Stimulated activated CD4-positive, alpha-beta T cell treated with anti-CD3 and anti-CD28 coated beads, Interleukin-4, amount 100 ng/mL, for 48 hours (primary cell): ENCODE measurements at regions not wholly inside any gene's neighbourhood (a gene's known extent, or its start where the extent isn't known, plus 50 kb on each side); places are given as distances from the start of the nearest gene placed in this dataset.

Experiments
- DNase-seq, 2 donors: peaks; one replicate each; pipeline ENCODE4 v3.0.0-alpha.2; 2020; ENCODE audit warnings: low read depth in 2 of 2

DNA sequence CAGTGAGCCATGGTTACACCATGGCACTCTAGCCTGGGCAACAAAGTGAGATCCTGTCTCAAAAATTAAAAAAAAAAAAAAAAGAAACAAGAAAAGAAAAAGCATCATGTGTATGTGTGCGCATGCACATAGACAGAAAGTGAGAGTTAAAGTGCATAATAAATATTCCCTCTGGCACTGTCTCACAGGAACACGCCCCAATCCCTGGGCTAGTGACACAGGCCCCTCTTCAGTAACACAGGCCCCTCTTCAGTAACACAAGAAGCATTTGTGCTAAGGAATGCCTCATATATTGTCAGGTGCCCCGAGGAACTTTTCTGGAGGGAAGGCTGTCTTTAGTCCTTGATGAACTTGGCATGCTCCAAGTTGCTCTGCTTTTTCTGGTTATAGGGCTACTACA is 57.5 kb downstream of the RPL27A start:
- no peak for DNase-seq

DNA sequence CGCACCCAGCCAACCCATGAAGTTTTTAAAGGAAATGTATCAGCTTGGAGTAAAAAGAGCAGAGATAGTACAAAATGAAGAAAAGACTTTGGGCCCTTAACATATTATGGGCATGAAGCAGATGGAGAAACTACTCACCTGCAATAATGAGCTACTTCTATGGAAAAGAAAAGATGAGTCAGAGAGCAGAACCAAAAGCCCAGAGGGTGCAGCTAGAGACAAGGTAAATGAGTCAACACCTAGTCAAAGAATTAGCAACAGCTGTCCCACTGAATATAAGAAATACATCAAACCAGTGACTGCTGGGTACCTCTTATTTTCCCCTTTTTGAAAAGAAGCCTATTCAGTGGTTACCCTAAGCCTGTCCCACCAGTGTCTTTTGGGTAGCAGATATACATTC is 61.8 kb downstream of the RPL27A start:
- no peak for DNase-seq

DNA sequence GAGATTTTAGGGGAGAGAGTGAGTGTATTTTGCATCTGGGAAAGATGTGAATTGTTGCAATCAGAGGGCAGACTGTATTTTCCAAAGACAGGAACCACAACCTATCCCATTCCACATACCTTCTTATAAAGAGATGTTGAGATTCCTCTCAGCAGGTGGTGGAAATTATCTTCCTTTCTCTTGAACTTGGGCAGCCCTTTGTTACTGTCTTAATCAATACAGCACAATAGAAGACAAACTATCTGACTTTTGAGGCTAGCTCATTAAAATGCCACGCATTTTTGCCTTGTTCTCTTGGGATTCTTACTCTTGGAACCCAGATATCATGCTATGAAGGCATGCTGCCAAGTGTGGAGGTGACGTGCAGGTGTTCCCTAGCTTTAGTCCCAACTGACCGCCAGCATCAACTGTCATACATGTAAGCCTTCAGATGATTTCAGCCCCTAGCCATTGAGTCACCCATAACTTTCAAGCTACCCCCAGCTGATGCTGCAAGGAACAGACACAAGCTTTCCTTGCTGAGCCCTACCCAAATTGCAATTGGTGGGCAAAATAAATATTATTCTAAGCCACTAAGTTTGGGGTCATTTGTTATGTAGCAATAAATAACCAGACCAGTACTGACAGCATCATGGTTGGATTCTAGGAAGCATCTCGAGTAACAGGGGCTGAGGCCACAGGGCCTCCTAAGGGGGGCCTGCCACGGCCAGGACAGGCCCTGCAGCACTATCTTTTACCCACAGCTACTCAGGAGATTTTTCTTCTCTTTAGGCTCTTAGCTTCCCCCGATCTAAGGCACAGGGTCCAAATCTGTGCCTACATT is 63.0 kb downstream of the RPL27A start:
- DNase-seq, result no peak

DNA sequence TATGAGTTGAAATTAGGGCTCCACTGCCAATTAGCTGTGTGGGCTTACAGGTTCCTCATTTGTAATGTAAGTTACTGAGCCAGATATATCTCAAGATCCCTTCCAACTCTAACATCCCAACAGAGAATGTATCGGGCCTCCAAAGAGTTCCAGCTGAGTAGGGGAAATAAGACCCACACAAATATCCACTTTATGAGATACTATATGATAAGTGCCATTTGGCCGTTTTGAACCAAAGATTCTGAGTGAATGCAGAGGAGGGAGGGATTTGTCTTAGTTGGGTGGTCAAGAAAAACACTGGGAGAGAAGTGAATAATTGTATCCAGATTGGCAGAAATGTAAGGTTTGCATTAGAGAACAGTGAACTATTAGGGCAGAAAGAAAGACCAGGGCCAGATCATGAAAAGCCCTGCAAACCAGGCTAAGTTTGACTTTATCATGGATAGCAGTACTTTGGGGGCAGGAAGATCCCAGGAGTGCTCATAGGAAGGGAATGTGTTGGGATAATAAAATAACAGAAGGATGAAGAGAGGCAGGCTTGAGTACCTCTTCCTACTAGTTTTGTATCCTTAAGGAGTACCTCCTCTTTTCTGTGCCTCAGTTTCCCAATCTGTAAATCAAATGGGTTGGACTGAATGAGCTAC is 63.9 kb downstream of the RPL27A start:
- no peak for DNase-seq

DNA sequence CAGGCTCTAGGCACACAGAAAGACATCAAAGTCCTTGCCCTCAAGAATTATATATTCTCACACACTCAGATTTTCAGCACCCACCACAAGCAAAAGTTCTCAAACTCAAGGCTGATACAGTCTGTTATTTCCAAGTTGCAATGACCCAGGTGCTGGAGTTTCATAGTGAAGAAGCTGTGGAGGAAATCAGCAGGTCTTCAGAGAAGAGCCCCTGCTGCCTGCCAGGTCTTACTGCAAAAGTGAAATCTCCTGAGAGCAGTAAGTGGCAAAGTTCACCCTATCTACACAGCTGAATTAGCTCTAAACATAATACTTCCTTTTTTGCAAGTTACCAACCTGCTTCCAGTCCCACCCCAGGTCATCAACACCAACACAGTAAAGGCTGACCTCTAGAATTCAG is 64.6 kb downstream of the RPL27A start:
- DNase-seq, result no peak

DNA sequence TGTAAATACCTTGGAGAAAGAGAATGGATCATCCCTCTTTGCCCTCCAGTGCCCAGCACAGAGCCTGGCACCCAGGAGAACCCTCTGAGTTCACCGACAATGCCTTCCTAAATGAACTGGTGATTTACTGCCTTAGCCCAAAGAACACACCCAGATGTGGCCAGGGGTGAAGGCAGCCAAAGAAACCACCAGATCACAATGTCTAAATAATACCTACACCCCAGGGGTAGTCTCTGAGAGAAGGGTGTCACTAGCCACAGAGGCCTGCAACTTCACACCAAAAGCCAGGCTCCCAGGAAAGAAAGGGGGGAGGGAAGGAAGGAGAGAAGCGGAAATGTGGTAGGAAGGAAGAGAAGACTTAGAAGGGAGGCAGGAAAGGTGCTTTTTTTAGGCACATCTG is 65.7 kb downstream of the RPL27A start:
- DNase-seq, result no peak

DNA sequence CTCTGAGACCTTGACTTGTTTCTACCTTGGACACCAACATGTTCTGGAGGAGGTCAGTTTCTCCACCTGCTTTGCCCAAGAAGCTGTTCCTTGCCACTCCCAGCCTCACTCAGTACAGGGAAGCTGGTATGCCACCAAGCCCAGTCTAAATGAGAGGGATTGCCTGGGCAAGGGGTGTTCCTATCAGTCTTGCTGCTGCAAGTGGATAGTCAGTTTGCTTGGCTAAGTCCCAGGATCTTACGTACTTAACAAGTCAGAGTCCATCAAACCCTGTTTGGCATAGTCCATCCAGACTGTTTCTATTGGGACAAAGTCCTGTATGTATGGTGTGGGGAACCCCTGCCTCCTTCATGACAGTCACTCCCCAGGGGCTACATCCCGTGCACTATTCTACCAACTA is 66.6 kb downstream of the RPL27A start:
- no peak for DNase-seq

DNA sequence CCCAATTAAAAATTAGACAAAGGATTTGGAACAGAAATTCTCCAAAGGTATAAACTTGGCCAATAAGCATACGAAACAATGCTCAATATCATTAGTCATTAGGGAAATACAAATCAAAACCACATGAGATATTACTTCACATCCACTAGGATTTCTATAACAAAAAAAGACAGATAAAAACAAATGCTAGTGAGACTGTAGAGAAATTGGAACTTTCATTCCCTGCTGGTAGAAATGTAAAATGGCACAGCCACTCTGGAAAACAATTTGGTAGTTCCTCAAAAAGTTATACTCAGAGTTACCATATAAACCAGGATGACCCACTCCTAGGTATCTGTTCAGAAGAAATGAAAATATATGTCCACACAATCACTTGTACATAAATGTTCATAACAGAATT is 71.6 kb downstream of the RPL27A start:
- DNase-seq, result no peak

DNA sequence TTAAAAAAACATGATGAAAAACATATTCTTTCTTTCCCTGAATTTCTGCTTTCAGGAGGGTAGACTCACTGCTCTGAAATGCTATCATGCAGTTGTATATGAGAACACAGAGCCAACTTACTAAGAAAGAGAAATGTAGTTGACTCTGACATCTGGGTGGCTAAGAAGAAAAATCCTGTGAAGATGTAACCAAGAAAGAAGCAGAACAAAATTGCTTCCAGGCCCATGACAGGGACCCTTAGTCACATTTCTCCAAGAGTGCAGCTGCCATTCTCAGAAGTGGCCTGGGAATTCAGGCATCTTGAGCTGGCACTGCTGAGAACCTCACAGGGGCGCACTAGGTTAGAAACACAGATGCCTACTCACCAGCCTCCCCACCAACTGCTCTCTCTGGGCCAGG is 73.6 kb downstream of the RPL27A start:
- no peak for DNase-seq

DNA sequence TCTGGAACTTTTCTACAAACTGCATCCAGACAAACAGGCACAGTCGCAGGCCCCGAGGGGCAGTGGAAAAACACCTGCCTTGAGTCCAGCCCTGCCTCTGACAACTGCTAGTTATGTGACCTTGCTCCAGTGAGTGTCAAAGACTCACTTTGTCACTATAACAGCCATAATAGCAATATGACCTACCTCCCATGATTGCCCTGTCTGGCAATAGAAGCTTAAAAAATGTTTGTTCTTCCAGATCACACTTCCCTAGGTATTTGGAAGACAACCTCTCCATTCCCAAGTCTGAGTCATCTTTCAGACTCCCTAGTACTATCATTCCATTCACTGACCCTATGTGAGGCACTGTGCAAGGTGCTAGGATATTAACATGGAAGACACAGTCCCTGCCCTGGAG is 74.5 kb downstream of the RPL27A start:
- DNase-seq, result no peak

DNA sequence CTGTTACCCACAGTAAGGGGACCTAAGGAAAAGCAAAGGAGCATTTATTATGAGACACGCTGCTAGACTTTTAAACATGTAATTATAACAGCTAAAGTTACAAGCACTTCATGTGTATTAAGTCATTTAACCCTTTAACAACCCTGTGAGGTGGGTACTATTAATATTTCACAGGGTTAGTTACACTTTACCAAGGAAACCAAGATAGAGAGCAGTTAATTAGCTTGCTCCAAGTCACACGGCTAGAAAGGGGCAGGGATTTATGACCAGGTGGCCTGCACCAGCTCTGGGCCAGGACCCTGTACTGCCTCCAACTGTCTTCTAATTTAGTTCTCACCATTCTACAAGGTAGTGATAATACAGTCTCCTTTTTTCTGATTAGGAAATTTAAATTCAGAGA is 74.9 kb downstream of the RPL27A start:
- no peak for DNase-seq

DNA sequence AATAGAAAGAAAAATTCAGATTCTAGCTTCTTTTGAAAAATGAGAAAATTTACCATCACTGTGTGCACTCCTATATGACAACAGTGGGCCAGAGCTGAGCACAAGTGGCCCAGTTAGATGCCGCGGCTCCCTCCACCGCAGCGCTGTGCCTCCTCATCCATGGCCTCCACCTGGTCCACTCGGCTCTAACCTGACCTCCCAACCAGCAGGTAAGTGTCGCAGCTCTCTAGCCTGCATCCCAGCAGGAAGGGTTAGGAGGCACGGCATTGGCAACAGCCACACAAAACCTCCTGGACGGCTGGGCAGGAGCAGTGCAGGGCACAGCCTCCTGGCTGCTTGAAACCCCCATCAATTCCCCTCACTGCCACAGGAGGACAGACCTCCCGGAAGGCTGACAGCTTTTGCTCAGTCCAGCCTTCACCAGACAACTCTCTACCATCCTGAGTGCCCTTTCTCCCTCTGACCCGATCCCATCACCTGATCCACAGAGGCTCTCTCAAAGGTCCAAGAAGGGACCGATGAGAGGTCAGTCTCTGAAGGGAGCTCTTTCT is 76.1 kb downstream of the RPL27A start:
- DNase-seq, result no peak

DNA sequence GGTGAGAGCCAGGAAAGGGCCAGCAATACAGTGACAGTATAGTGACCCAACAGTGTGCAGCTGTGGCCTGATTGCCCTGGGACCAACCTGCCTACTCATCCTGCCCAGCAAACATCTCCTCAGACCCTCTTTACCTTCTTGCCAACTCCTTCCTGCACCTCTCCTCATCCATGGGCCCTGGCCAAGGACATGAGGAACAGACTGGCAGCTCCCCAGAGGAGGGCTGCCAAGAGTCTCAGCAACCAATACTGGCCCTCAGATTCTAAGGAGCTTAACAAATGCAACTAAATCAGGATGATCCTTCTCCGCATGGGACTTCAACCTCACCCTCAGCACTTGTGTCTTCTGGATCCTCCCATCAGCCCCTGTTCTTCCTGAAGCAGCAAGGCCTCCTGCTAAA is 77.0 kb downstream of the RPL27A start:
- DNase-seq, result no peak

DNA sequence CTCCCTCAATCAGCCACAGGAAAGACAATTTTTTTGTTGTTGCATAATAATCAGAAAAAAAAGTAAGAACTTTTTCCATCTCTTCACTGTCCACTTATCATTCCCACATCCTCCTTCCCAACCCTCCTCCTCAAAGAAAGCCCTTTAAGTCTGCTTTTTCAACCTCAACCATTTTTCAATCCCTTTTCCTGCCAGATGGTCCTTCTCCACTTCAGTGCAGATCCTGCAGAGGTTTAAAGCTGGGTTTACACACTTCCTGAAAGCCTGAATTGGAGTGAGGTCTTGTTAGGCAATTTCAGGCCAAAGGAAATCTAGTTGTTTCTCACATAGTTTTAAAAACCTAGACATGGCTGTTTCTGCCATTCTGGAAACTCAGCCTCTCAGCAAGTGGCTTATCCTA is 78.3 kb downstream of the RPL27A start:
- no peak for DNase-seq

DNA sequence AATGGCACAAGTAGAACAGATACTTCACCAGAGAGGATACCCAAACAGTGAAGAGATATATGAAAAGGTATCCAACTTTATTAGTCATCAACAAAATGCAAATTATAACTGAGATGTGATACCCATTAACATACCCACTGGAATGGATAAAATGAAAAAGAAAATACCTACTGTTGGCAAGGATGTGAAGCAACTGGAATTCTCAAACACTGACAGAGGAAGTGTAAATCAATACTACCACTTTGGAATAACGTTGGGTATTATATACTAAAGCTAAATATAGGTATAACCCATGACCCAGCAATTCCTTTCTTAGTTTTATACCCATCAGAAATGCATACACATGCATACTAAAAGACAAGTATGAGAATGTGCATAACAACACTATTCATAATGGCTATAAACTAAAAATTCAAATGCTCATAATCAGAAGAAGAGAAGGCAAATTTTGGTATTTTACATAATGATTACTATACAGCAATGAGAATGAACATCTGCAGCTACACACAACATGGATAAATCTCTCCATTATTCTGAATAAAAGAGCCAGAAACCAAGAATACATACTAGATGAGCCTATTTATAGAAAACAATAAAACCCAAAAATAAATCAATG is 80.6 kb downstream of the RPL27A start:
- no peak for DNase-seq

DNA sequence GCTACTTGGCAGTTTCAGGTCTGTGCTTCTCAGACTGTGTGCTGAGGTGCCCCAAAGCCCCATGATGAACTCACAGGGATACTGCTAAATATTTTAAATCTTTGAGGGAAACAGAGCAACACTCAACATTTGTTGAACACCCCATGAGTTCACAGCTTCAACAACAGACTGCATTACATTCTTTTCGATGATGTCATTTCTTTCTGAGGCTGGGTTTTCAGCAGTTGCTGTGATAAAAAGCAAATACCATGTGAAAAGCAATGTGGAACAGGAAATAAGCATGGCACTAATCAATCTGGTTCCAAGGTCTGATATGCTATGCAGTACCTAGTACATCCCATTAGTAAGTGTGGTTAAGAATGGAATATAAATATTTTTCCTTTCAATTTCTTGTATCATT is 82.7 kb downstream of the RPL27A start:
- DNase-seq, result no peak

DNA sequence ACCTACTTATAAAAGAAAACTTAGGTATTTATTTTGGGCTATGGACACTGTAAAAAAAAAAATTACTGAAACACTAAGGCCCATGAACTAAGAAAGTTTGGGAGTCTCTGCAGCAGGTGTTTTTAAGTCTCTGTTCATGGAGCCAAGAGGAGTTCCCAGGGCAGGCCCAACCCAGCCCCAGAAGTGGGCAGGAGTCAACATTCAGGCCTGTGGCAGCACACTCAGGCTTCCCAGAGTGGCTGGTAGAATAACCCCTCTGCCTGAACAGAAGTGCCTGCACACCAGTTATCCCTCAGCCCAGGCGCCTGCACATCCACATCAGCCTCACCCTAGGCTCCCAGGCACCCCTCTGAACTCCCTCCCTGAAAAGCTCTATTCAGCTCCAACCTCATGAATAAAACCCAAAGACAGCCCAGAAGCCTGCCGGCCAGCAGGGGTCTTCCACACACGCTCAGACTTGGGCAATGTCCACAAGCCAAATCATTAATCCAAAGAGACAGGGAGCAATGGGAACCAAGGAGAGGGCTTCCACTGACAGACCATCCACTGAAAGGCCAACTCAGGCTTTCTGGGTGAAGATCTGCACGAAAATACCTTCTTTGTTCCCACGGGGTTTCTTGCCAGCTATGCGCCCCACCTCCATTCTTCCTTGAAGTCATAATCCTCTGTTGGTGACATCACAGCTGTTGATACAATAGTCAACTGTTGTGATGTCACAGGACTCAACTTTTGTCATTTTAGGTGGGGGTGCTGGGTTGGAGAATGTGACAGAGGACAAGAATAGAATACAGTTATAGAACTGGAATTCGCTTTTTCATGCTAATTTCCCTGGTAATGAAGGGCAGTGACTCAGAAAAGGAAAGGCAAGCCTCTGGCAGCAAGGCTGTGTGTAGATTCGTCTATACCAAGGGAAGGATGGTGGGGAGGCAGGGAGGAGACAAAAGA is 83.7 kb downstream of the RPL27A start:
- no peak for DNase-seq

DNA sequence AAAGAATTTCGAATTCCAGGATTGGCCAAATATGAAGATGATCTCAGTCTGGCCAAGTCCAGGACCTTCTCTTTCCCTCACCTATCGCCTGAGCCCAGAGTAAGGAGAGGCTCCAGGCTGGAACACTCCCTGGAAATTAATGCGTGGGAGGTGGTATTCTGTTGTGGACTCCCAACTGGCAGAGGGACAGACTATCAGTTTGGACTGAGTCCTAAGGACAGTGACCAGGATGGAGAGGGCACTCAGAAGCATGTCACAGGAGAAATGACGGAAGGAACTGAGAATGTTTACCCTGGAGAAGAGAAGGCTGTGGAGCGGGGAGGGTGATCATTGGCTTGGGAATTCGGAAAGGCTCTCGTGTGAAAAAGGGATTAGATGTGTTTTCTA is 84.4 kb downstream of the RPL27A start:
- DNase-seq, result no peak

DNA sequence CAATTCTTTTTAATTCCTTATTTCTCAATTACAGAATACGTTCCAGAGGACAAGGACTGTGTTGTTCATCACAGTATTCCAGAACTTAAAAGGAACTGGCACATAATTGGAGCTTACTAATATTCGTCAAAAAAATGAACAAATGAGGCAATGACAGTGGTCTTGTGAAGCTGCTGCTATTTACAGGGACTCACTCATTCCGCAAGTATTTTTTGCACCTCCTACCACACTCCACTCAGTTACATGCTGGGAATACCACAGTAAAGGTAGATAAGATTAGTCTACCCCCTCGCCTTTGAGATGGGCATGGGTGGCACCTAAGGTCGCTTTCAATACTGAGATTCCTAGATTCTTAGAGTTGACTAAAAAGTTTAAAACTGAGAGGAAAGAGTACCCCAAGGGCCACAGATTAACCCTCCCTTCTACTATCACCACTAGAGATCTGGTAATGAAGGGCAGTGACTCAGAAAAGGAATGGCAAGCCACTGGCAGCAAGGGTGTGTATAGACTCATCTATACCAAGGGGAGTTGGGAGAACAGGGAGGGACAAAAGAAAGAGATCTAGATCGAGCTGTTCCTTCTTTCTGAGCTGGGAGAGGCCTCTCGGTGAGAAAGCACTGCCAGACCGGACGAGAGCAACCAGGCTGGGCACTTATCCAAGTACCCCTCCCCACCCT is 85.0 kb downstream of the RPL27A start:
- DNase-seq, result no peak

DNA sequence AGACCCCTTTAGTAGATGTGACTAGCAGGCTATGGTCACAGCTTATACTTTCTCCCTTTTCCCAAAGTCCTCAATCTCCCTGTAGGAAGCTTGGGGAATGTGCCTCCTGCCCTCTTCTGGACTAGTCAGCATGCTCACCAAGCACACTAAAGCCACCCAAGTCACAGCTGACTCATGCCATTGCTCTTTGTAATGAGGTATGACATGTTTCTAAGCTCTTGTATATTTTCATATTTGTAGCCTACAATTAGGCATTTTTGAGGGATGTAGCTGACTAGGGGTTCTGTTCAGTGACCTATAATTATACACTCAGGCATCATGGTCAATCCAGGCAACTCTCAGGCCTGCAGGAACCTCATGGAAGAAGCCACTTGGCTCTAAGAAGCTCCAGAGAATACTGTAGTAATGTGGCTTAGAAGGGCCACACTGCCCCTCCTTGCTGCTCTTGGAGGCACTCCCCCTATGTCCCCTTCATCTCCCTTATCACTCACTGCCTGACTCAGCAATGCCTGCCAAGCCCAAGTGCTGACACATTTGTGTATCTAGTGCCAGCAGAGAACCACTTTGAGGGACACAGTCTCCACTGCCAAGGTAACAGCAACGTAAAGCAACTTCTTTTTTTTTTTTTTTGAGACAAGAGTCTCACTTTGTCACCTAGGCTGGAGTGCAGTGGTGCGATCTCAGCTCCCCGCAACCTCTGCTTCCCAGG is 86.2 kb downstream of the RPL27A start:
- DNase-seq, result no peak
